ENCODE measurements at regions not wholly inside any gene's neighbourhood (a gene's known extent, or its start where the extent isn't known, plus 50 kb on each side); places are given as distances from the start of the nearest gene placed in this dataset.

DNA sequence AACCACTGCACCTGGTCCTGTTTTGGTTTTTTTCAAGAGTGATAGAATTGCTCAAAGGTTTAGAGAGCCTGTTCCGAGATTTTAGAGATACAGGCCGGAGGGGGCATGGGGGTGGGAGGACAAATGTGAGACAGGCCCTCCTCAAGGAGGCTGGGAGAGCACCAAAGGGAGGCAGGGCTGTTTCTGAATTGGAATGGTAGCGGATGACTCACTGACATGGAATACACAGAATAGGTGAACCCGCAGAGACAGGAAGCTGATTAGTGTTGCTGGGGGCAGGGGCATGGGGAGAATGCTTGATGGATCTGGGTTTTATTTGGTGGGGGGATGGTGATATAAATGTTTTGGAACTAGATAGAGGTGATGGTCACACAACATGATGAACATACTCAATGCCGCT is 111.0 kb upstream of the MGAT5 start:
- DNase-seq (ENCODE audit: low read depth in 2 of 2): no peak

DNA sequence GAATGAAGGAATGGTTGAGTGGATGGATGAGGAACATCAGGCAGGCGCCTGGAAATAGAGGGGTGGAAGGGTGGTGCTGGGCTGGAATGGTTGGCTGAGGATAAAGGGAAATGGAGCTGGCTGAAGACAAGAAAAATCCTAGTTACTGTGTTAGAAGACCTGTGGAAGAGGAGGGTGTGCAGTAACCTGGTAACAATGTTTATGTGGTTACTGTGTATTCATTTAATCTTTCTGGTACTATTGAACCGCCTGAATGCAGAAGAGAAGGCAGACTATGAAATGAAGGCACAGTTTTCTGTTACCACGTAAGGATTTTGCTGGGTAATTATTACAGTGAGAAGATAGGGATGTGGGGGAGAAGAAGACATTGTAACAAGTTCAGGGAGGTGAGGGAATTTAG is 110.3 kb upstream of the MGAT5 start:
- DNase-seq (ENCODE audit: low read depth in 2 of 2): no peak

DNA sequence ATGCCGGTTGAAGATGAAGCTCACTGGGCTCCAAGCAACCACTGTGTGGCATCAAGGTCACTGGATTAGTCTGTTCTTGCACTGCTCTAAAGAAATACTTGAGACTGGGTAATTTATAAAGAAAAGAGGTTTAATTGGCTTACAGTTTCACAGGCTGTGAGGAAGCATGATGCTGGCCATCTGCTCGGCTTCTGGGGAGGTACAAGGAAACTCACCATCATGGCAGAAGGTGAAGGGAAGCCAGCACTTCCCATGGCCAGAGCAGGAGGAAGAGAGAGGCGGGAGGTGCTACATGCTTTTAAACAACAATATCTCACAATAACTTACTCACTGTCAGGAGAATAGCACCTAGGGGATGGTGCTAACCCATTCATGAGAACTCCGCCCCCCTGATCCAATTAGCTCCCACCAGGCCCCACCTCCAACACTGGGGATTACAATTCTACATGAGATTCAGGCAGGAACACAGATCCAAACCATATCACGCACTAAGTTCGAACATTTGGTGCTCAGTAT is 109.7 kb upstream of the MGAT5 start:
- no peak for DNase-seq (ENCODE audit: low read depth in 2 of 2)

DNA sequence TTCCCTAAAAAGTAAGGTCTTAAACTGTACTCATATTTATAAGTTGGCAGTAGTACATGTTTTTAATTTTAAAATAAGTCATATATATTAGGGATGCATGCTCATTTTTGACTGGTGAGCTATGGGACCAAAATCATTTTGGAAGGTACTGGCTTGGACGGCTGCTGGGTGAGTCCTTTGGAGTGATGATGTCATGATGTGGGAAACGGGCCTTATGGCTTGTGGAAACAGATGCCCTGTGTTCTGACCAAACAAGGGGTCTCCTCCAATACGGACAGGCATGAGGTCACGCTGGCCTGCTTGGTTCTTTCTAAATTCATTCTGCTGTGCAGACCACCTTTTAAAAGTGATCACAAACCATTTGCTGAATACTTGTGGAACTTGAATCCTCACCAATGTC is 109.2 kb upstream of the MGAT5 start:
- DNase-seq (ENCODE audit: low read depth in 2 of 2): no peak

DNA sequence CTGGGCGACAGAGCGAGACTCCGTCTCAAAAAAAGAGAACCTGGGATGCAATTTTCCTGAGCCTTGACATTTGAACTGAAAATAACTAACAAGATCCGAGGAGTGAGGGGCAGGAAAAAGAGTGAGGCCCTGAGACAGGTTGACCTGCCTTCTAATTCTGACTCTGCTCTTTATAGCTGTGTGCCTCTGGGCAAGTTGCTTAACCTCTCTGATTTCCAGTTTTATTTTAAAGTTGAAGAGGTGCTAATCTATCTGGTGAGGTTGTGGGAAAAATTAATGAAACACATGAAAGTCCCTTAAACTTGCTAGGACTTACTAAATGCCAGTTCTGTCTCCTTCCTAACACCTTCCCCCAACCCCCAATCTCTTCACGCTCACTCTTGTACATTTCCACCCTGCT is 108.4 kb upstream of the MGAT5 start:
- DNase-seq (ENCODE audit: low read depth in 2 of 2): no peak

DNA sequence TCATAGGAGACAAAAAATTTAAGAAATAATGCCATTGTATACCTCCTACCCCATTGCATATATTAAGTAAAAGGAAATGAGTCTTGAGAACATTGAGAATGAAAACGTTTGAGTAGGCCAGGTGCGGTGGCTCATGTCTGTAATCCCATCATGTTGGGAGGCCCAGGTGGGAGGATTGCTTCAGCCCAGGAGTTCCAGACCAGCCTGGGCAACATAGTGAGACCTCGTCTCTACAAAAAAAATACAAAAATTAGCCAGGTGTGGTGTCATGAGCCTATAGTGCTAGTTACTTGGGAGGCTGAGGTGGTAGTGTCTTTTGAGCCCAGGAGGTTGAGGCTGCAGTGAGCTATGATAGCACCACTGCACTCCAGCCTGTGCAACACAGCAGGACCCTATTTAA is 107.7 kb upstream of the MGAT5 start:
- no peak for DNase-seq (ENCODE audit: low read depth in 2 of 2)

DNA sequence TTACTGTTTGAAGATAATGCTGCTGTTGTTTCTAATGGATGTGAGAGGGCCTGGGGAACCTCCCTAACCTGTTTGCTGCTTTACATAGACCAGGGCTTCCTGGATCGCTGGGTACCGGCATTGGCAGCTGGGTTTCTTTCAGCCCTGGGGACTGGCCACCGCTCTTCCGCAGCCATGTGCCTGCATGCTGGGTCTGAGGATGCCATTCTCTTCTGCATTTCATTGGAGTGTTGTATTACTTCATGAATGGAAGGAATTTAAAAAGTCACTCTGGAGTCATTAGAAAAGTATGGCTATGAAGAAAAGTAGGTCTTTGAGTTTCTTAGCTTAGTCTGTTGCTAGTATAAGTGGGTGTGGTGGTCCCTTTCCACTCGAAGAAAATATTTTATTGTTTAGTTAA is 107.3 kb upstream of the MGAT5 start:
- no peak for DNase-seq (ENCODE audit: low read depth in 2 of 2)

DNA sequence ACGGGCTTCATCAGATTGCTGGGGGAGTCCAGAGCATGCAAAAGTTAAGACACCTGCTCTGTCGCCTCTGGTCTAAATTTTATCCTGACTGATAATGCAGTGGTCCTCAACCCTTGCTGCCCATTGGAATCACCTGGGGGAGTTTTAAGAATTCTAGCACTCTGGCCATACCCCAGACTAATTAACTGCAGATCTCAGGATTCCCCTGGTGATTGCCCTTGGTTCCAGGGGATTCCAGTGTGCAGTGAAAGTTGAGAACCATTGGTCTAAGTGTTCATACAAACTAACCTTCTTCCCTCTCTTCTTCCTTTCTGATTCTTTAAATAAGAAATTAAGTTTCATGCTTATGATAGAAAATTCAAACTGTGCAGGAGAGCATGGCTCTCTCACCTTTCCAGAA is 105.7 kb upstream of the MGAT5 start:
- no peak for DNase-seq (ENCODE audit: low read depth in 2 of 2)

DNA sequence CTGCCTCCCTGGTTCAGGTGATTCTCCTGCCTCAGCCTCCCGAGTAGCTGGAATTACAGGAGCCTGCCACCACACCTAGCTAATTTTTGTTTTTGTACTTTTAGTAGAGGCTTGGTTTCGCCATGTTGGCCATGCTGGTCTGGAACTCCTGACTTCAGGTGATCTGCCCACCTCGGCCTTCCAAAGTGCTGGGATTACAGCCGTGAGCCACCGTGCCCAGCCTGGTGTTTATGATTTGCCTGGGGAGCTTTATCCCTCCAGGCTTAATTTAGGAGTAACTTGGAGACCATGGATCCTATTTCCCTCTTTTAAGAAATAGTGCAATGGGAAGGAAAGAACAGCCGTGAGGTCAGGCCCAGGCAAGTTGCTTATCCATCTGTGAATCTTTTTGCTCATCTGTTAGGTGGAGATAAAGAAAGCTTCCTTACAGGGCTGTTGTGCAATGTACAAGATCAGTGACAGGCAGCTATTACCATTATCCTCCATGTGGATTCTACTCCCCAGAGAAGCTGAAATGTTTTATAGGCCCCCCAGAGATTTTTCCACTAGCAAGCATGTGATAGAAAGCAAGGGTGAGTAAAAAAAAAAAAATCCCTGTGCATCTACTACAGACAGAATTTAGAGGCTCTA is 104.9 kb upstream of the MGAT5 start:
- DNase-seq (ENCODE audit: low read depth in 2 of 2): no peak

DNA sequence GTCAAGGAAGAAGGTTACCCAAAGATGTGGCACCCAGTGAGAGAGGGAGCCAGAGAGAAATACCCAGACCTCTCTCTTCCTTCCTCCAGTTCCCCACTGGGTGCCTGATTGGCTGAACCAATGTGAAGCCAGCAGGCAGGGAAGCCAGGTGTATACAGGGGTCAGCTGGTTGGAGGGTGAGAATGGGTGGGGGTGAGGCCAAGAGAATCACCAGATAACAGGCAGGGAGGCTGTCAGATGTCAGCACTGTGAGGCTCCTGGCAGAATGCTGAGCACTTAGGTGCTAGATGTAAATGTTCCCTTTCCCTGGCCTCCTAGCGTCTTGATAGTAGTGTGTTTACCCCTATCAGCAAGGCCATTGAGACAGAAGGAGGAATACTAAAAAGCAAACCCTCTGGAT is 104.0 kb upstream of the MGAT5 start:
- DNase-seq (ENCODE audit: low read depth in 2 of 2): no peak

DNA sequence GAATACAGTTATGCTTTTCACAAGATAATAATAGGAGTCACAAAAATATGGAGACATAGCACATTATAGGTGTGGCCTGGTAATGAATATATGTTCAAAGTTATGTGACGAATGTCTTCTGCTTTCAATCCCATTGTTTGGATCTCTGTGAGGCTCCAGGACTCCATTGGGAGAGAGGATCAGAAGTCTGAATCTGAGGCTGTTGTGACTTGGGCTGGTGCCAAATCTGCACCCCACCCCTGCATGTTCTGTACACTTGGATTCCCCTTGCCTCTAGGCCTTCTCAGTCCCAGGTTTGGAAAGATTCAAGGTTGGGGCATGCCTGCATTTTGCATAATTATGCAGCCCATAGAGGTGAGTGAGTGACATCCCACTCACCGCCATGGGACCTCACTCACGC is 103.1 kb upstream of the MGAT5 start:
- DNase-seq (ENCODE audit: low read depth in 2 of 2): no peak

DNA sequence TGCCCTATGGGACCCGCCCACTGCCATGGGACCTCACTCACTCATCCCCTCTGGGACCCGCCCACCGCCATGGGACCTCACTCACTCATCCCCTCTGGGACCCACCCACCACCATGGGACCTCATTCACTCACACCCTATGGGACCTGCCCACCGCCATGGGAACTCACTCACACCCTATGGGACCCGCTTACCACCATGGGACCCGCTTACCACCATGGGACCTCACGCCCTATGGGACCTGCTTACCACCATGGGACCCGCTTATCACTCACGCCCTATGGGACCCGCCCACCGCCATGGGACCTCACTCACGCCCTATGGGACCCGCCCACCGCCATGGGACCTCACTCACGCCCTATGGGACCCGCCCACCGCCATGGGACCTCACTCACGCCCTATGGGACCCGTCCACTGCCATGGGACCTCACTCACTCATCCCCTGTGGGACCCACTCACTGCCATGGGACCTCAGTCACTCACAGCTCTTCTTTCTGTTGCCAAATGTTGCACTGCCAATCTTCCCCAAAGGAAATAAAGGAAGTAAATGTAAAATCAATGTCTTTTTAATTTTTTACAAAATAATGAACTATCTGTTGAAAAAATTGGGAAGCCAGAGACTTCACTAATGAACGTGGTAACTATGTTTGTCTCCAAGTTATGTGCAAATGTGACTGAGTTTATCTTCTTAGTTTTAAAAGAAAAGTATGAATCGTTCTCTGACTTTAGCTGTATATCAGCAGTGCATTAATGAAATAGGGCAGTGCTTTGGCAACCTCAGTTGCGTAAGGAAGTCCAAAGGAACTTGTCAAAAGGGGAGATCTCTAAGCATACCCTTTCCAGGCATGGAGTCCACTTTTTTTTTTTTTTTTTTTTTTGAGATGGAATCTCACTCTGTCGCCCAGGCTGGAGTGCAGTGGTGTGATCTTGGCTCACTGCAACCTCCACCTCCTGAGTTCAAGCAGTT is 101.5 kb upstream of the MGAT5 start:
- DNase-seq (ENCODE audit: low read depth in 2 of 2): no peak

DNA sequence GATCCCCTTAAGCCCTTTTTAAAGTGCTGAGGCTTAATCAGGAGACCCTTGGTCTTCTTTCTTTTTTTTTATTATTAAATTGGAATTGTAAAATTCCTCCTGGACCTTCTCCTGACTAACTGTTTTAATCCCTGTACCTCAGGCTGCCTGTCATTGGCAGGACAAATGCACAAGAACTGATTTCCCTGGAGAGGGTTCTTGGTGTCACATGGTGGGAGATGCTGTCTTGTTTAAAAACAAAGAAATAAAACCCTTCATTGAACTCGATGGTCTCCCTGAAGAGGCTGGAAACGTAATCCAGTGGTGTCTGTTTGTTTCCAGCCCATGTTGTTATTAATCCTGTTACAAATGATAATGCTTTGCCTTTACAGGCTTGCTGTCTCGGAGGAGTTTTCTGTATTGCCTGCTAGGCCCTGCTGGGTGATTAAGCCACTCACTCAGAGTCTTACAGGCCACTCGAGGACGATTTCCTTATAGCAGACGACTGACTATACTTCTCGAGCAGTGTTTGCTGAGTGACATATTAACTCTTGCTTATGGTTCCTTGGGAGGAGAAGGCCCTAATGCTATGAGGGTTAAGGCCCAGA is 100.5 kb upstream of the MGAT5 start:
- DNase-seq (ENCODE audit: low read depth in 2 of 2): no peak

DNA sequence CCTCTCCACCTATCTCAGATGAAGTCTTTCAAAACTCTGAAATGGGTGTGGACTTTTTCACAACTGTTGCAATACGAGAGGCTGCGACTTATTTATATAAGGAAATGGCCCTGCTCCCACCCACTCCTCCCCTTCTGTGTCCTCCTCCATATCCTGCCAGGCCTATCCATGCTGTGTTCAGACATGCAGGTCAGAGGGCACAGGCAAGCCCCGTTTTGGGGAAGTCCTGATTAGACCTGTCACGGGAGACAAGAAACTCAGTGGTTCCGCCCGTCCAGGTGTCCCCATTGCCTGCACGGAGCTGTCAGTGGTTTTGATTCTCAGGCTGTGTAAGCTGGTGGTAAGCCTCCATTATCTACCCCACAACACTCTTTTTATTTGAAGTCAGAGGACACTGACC is 99.6 kb upstream of the MGAT5 start:
- DNase-seq (ENCODE audit: low read depth in 2 of 2): no peak

DNA sequence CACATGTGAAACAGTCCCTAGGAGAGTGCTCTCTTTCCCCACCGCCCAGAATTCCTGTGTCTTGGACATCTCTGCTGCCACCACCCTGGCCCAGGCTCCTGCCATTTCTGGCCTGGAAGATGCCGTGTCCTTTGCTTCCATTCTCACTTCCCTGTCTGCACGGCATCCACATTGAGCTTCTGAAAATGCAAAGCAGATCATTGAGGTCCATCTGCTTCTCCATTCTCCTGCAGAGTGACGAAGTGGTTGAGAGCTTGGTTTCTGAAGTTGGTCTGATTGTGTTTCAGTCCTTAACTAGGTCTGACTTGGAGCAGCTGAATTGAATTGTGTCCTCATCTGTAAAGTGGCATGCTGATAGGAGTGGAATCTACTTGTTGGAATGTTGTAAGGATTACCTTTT is 98.7 kb upstream of the MGAT5 start:
- DNase-seq (ENCODE audit: low read depth in 2 of 2): no peak

DNA sequence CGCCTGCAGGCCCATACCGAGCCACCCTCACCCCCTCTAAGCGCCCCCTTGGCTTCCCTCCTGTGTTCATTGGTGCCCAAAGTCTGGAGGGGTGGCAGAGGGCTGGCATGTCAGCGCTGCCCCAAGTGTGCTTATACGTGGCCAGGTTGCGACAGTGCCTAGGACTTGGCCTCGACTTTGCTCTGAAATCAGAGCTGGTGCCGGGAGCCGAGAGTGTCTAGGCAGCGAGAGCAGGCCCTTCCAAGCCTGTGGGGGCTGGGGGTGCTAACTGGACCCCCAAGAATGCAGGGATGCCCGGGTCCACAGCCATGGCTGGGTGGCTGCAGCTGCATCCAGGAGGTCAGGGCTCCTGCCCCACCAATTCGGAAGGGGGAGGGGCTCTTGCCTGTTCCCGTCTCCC is 95.6 kb upstream of the MGAT5 start:
- no peak for DNase-seq (ENCODE audit: low read depth in 2 of 2)

DNA sequence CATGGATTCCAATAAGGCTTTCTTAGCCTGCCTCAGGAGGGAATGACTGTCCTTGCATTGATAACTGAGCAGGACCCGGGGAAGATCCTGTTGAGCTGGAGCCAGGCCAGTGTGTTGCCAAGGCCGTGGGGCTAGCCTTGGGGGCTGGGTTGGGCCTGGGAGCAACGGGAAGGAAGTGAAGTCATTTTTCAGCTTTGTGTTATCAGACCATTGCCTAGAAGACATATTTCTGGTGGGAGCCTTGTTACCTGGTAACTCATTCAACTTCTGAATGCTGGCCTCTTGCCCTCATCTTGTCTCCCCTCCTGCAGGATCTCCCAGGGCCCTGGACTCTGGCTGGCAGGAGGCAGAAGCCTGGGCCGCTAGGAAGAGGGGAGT is 92.7 kb upstream of the MGAT5 start:
- DNase-seq (ENCODE audit: low read depth in 2 of 2): no peak

DNA sequence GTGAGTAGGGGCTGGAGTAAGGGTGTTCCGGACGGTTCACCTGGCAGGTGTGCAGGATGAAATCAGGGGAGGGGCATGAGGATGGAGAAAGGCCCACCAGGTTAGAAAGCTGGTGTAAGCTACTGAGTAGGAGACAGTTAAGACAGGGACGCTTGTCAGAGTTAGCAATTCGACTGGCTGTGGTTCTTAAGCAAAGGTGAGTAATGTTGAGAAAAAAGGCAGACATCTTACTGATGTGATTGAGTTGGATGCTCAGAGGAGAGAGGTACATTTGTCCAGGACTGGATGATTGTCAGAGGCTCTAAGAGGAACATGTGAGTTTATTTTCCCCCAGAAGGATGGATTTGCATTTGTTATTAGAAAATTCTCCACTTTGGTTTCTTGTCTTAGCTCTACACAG is 90.5 kb upstream of the MGAT5 start:
- no peak for DNase-seq (ENCODE audit: low read depth in 2 of 2)

DNA sequence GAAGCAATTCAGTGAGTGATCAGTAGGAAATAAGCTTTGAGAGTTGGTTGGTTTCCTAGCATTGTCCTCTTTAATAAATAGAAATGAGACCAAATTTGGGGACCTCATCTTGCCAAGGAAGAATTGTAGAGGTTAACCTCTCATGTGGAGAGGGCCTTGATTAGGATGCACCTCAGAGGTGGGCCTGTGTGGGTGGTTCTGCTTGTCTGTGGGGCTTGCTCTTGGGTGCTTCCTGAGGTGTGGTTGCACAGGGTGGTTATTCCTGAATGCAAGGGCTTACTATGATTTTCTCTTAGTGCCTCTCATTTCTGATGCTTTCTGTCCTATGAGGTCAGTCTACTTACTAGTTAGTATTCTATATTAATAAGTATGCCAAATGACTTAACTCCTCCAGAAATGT is 89.6 kb upstream of the MGAT5 start:
- no peak for DNase-seq (ENCODE audit: low read depth in 2 of 2)

DNA sequence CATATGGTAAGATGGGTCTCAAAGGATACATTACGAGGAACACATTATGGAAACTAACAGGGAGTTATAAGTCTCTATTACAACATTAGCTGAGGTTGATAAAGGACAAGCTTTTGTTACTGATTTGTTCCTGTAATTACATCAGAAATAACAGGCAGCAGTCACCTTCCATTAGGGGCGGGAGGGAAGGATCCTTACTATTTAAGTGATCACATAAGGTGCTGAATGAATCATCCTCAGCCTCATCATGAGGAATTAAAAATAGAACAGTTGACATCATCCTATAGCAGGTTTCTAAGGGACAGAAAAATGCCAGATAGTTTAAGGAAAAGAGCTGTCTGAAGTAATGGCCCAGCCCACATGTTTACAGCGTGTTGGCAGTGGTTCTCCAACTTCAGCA is 86.9 kb upstream of the MGAT5 start:
- no peak for DNase-seq (ENCODE audit: low read depth in 2 of 2)

DNA sequence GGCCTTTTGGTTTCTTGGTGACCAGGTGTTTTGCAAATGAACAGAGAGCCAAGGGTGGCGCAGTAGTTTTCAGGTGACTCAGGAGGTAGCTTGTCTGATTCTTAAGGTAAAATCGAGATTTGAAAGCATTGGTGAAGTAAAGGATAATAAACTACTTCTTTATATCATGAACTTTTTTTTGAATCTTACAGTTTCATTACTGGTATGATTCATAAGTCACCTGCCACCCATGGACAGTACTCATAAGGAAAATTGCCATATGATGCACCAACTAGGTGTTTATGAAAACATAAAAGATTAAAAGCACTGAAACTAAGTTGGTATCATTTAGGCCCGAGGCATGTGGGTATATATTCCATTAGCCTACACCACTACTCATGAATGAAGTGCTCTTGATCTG is 84.1 kb upstream of the MGAT5 start:
- no peak for DNase-seq (ENCODE audit: low read depth in 2 of 2)

DNA sequence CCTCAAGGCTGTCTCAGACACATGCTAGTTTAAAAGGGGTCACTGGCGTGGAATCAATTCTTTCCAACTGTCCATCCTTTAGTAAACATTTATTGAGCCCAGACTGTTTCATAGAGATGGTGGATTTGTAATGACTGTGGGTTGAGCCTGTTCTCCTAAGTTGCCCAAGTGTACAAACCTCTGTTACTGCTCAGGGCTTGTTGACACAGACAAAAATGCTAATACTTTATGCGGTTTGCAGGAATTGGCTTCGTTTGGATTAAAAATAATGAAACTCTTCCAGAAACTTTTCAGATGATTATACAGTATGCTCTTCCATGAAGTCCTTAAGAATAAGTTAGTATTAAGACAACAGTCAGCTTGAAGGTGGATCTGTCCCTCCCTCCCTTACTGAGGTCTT is 83.6 kb upstream of the MGAT5 start:
- no peak for DNase-seq (ENCODE audit: low read depth in 2 of 2)

DNA sequence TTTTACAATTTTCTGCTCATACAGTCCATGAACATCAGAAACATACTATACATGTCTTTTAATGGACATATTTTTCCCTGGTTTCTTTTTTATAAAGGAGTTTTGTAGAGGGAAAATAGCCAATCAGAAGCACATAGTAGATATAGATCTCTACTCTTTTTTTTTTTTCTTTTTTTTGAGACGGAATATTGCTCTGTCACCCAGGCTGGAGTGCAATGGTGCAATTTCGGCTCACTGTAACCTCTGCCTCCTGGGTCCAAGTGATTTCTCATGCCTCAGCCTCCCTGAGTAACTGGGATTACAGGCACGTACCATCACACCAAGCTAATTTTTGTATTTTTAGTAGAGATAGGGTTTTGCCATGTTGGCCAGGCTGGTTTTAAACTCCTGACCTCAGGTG is 83.2 kb upstream of the MGAT5 start:
- DNase-seq (ENCODE audit: low read depth in 2 of 2): no peak

All from stimulated activated CD8-positive, alpha-beta memory T cell treated with anti-CD3 and anti-CD28 coated beads, Interleukin-15, amount 100 ng/mL, for 4 hours (primary cell).